ENCODE measurements at regions not wholly inside any gene's neighbourhood (a gene's known extent, or its start where the extent isn't known, plus 50 kb on each side); places are given as distances from the start of the nearest gene placed in this dataset.
"Not testable (repeated sequence)": the region's sequence is repeated elsewhere in the genome, so short reads cannot be mapped to it uniquely, and the experiment has no call there.

- DNase-seq (ENCODE audit: low spot score): no peak
Measured at GRCh38 chr3:198096015-198096414, 136.0 kb downstream of the LMLN start.

GRCh38 chr3:198097048-198097447 is 137.0 kb downstream of the LMLN start:
- DNase-seq (ENCODE audit: low spot score): no peak

GRCh38 chr3:198098661-198099081 is 138.7 kb downstream of the LMLN start:
- DNase-seq (ENCODE audit: low spot score): not testable (repeated sequence)

- DNase-seq (ENCODE audit: low spot score): not testable (repeated sequence)
Measured at GRCh38 chr3:198103070-198103469, 143.1 kb downstream of the LMLN start.

- no peak for DNase-seq (ENCODE audit: low spot score)
Measured at GRCh38 chr3:198106265-198106664, 146.2 kb downstream of the LMLN start.

GRCh38 chr3:198107840-198108734 is 148.1 kb downstream of the LMLN start:
- DNase-seq (ENCODE audit: low spot score): no peak

GRCh38 chr3:198109883-198110282 is 149.9 kb downstream of the LMLN start:
- no peak for DNase-seq (ENCODE audit: low spot score)

GRCh38 chr3:198112031-198112430 is 152.0 kb downstream of the LMLN start:
- DNase-seq (ENCODE audit: low spot score): no peak

GRCh38 chr3:198113206-198114053 is 153.4 kb downstream of the LMLN start:
- no peak for DNase-seq (ENCODE audit: low spot score)

GRCh38 chr3:198114516-198114915 is 154.5 kb downstream of the LMLN start:
- DNase-seq (ENCODE audit: low spot score): not testable (repeated sequence)

- not testable (repeated sequence) for DNase-seq (ENCODE audit: low spot score)
Measured at GRCh38 chr3:198122184-198122583, 162.2 kb downstream of the LMLN start.

- DNase-seq (ENCODE audit: low spot score): not testable (repeated sequence)
Measured at GRCh38 chr3:198137038-198137835, 177.2 kb downstream of the LMLN start.

- DNase-seq (ENCODE audit: low spot score): not testable (repeated sequence)
Measured at GRCh38 chr3:198138205-198138604, 178.2 kb downstream of the LMLN start.

- not testable (repeated sequence) for DNase-seq (ENCODE audit: low spot score)
Measured at GRCh38 chr3:198139037-198139436, 179.0 kb downstream of the LMLN start.

GRCh38 chr3:198139513-198140167 is 179.6 kb downstream of the LMLN start:
- not testable (repeated sequence) for DNase-seq (ENCODE audit: low spot score)

- not testable (repeated sequence) for DNase-seq (ENCODE audit: low spot score)
Measured at GRCh38 chr3:198143300-198144137, 183.5 kb downstream of the LMLN start.

- DNase-seq (ENCODE audit: low spot score): not testable (repeated sequence)
Measured at GRCh38 chr3:198145231-198145784, 185.3 kb downstream of the LMLN start.

- not testable (repeated sequence) for DNase-seq (ENCODE audit: low spot score)
Measured at GRCh38 chr3:198146070-198146469, 186.1 kb downstream of the LMLN start.

GRCh38 chr3:198146559-198147164 is 186.6 kb downstream of the LMLN start:
- not testable (repeated sequence) for DNase-seq (ENCODE audit: low spot score)

GRCh38 chr3:198147213-198147612 is 187.2 kb downstream of the LMLN start:
- not testable (repeated sequence) for DNase-seq (ENCODE audit: low spot score)
